GM18505 (cell line): ENCODE measurements at regions not wholly inside any gene's neighbourhood (a gene's known extent, or its start where the extent isn't known, plus 50 kb on each side); places are given as distances from the start of the nearest gene placed in this dataset.

Experiments
- ATAC-seq: cut with Tn5 transposase; IDR thresholded peaks from one replicate; pipeline ENCODE4 v1.9.1; 2021; ENCODE audit not compliant: unreplicated experiment
- POLR2A ChIP-seq: IDR thresholded peaks from 4 replicates; pipeline ENCODE4 v1.6.1; 2011; ENCODE audit warnings: borderline replicate concordance; ENCODE audit not compliant: insufficient read depth, insufficient read length; ENCODE audit errors: extremely low read depth

- ATAC-seq = no peak
- TF ChIP-seq POLR2A = no peak
Measured at GRCh38 chr3:117692416-117692995, 982.9 kb downstream of the TUSC7 start.

DNA sequence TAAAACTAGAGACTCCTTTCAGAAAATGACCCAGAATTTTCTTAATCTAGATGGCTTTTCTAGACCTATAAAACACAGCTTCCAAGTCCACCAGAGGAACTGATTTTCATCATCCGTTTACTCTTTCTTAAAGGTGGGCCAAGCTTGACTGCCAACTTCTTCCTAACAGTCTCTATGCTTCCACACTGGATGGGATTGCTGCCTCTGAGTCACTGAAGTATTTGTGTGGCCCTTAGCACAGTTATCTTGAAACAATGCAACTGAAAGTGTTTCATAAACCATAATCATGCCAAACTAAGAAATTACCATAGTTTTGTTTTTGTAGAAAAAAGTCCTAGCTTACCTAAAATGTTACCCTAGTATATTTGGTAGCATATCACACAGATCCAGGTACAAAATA is 985.7 kb downstream of the TUSC7 start:
- no peak for ATAC-seq
- TF ChIP-seq POLR2A = no peak

DNA sequence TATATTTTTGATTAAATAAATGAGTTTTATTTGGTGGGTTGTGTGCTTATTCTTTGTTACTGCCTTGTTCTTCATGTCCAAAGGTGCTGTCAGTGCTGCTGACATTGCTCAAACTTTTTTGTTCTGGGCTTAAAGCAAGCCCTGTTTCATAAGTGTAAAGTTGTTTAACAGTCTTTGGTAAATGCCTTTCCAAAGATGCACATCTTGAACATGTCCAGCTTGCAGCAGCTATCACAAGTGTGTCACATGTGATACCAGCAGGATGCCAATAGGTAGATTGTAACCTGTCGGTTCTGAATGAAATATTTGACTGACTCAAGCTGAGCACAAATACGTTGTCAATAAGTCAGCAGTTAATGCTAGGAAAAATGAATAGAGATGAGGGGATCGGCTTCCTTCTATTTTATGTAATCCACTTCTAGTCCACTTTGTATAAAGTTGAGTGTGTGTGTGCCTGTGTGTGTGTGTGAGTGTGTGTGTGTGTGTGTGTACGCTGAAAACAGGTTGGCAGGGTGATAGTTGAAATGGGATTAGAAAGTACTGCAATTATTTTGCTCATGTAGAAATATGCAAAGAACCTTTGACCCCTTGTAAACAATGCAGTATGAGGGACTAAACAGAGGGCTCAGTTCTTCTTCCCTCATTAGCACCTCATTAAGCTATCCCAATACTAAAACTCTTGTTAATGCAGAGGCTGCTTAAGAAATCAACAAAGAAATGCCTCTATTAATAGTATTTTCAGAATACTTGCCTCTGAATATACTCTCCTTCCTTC is 986.5 kb downstream of the TUSC7 start:
- no peak for ATAC-seq
- no peak for TF ChIP-seq POLR2A

GRCh38 chr3:117696851-117697407 is 987.4 kb downstream of the TUSC7 start:
- no peak for ATAC-seq
- no peak for TF ChIP-seq POLR2A

GRCh38 chr3:117699058-117699457 is 989.5 kb downstream of the TUSC7 start:
- TF ChIP-seq POLR2A = no peak
- no peak for ATAC-seq

DNA sequence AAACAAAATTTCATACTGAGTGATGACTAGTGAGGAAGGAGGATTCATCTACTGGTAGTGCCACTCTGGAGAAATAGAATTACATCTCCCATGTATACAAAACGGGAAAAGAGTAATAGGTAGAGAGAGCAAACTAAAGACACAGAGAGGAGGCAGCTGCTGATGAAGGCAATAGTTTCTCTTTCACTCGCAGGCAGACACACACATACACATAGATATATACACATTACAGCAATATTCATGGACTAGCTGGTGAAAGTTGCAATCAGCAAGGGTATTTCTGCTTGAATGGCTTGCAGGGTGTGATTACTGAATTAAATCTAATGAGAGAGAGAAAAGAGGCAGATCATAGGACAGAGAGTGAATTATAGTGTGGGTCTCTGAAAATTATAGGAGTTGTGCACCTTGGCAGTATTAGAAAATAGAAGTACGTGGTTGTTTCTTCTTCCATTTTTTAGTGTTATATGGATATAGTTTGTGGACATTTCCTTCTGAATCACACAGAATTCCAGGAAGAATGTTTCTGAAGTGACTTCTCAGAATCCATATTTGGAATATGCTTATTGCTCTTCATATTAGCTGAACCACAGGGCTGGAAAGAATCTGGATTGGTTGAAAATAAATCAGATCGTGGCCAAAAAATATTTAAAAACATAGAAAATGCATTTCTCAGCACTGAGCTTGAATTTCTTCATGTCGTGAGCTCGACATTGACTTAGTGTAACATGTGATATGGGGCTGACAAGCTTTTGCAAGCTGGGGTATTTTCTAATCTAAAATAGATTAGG is 991.2 kb downstream of the TUSC7 start:
- ATAC-seq = no peak
- TF ChIP-seq POLR2A = no peak

- no peak for ATAC-seq
- TF ChIP-seq POLR2A = no peak
Measured at GRCh38 chr3:117705011-117705410, 995.4 kb downstream of the TUSC7 start.

DNA sequence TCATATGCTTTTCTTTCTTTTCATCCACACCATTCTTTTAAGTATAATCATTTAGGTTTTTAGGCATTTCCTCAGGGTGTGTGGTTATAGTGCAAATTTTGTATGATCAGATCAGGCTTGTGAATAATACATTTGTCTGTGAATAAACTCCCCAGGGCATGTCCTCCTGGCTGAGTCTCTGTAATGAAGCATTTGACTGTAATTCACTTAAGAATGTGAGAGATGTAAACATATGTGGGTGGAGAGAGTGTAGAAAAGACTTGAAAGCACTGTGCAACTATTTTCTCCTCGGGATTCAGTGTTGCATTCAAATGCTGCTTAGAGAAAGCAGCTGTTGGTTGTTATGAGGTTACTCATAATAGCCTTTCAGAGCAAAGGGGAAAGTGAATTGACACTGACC is 996.5 kb downstream of the TUSC7 start:
- no peak for TF ChIP-seq POLR2A
- no peak for ATAC-seq

DNA sequence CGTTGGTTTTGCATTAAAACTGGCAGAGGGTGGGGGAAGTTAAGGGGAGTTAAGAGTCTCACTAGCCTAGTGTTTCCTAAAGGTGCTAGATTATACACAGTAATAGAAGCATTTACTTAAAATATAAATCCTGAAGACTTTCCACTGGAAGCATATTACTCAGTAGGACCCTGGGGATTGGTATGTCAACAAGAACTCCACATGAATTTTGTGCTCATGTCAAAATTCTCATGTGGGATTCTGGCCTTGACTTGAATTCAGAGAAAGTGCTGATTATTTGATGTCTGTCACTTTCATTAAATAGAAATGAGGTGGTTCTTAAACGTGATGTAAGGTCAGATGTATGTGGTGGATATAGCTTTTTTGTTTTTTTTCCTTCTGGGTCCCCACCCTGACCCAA is 997.2 kb downstream of the TUSC7 start:
- no peak for ATAC-seq
- TF ChIP-seq POLR2A = no peak

DNA sequence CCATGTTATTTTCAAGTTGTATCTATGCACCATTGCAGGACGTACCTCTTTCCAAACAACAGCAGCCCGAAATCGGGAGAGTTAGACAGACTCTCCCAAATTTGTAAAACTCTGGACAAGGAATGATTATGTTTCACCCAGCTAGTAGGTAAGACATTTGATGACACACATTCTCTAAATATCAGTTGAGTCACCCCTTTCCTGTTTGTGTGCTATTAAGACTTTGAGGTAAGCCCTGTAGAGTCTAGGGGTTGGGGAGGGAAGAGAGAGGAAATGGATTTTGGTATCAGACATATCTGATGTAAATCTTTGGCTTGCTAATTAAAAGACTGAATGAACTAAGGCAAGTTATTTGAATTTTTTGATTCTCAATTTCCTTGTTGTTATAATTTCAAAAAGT is 999.0 kb downstream of the TUSC7 start:
- TF ChIP-seq POLR2A = no peak
- ATAC-seq = no peak

DNA sequence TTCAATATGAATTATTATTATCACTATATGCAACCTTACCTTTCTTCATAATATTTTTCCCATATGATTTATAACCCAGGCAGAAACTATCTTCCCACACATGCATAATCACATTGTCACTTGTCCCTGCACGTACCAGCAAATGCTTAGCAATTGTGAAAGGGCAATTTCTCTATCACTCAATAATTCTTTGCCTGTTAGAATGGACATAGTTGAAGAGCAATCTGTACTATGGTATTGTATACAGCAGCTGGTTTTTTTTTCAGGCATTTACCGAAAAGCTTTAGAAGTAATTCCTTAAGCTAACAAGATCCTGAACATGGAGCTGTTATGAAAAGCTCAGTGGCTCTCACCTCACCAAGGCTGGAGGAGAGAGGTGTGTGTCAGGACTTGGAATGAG is 999.5 kb downstream of the TUSC7 start:
- TF ChIP-seq POLR2A = no peak
- ATAC-seq = no peak

DNA sequence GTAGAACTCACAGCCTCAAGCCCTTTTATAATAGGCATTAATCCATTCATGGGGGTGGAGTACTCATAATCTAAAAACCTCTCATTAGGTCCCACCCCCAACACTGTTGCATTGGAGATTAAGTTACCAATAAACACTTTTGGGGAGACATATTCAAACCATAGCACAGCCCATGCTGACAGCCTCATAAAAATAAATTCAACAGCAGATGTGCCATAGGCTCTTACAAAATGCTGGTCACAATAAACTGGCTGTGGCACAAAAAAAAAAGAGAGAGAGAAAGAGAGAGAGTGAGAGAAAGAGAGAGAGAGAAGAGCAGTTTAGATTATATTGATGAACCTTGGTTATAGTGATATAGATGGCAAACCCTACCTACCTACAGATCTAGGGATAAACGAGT is 1000.9 kb downstream of the TUSC7 start:
- no peak for TF ChIP-seq POLR2A

DNA sequence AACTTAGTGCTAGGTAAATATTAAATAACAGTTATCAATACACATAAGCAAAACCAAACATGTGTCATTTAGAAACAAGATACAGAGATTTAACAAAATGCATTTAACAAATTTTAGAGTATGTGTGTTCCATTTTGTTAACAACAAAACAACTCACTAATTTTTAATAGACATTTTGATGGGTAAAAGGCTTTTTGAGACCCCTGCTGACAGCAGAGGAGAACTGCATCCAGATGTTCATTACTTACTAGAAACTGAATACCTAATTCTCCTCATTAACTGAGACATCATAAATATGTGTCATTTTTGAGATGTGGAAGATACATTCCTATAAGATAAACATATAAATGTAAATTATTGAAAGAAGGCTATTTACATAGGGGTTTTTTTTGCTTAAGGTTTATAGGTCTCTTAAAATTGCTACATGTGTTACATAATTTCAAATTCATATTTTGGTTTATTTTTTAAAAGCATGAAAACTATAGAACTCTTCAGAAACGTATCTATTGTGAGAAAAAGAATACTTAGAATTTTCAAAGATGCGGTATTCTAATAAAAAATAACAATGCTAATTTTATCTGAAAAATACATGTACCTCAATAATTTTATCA is 1009.8 kb downstream of the TUSC7 start:
- ATAC-seq = peak; percentile 48
- TF ChIP-seq POLR2A = no peak

More for the DNA sequence above, 1000.9 kb downstream of the TUSC7 start:
- ATAC-seq = no peak
